HCT116 (cell line): ENCODE measurements at regions not wholly inside any gene's neighbourhood (a gene's known extent, or its start where the extent isn't known, plus 50 kb on each side); places are given as distances from the start of the nearest gene placed in this dataset.

Experiments used
- ATAC-seq: fragments of 200-7000 bp; cut with Tn5 transposase; 2 replicates; pipeline ENCODE4 v1.9.1; 2020; ENCODE audit warnings: mild to moderate bottlenecking, moderate library complexity
- BruUV-seq: library from RNA; stranded (reverse); fragments of 400-500 nt; replicated peaks from 2 replicates; lab custom pipeline; 2021; lab: Mats Ljungman, UMichigan
- CTCF ChIA-PET: fragments of 300-600 bp; sonication (Branson Sonifier 250); formaldehyde crosslinking; loops from one replicate; lab custom pipeline; 2021; ENCODE audit warnings: antibody characterized with exemption; lab: Charles Lee
- POLR2A ChIA-PET: fragments of 300-600, 350-600 bp; sonication (Branson Sonifier 250); formaldehyde crosslinking; loops from one replicate; lab custom pipeline; 2021; ENCODE audit warnings: antibody characterized with exemption; lab: Charles Lee
- RAD21 ChIA-PET, 2 experiments: fragments of 300-600 bp; sonication (Branson Sonifier 250); formaldehyde crosslinking; loops; one replicate each; lab custom pipeline; 2023; ENCODE audit warnings: low total read pairs in 2 of 2; ENCODE audit not compliant: uncharacterized antibody in 2 of 2, unreplicated experiment in 2 of 2, low non-redundant PET in 1 of 2; lab: Charles Lee
- DNase-seq: peaks from one replicate; pipeline ENCODE4 v3.0.0-alpha.2; 2010; ENCODE audit warnings: low read depth, low spot score
- H2AFZ ChIP-seq: fragments of 200-600 bp; shearing (Covaris generic), sonication (generic); 2 replicates; pipeline ENCODE4 v1.6.1; 2017; ENCODE audit warnings: low read depth, mixed run types, mixed read lengths, antibody characterized with exemption, low read length; ENCODE audit not compliant: poor library complexity, severe bottlenecking
- H3K27ac ChIP-seq: 2 replicates; pipeline ENCODE4 v1.5.1; 2012; ENCODE audit warnings: low read depth, low read length
- H3K27me3 ChIP-seq: fragments of 200-600 bp; sonication (generic); 2 replicates; pipeline ENCODE4 v1.6.1; 2016; ENCODE audit warnings: mixed run types, low read length, mixed read lengths; ENCODE audit not compliant: insufficient read depth
- H3K36me3 ChIP-seq, 2 experiments: fragments of 200-500 bp in 1 of 2; fragments of 200-600 bp in 1 of 2; sonication (Bioruptor generic) in 1 of 2; sonication (generic) in 1 of 2; 2 replicates each; pipeline versions ENCODE4 v1.5.1 to v1.6.1; 2014 to 2016; ENCODE audit warnings: low read length in 2 of 2, inconsistent platforms in 1 of 2, mixed read lengths in 1 of 2, mixed run types in 1 of 2; ENCODE audit not compliant: insufficient read depth in 2 of 2, control insufficient read depth in 1 of 2
- H3K4me1 ChIP-seq, 2 experiments: fragments of 200-600 bp in 1 of 2; sonication (generic) in 1 of 2; 2 replicates each; pipeline versions ENCODE4 v1.5.1 to v1.6.1; 2012 to 2017; ENCODE audit warnings: low read length in 2 of 2, inconsistent platforms in 1 of 2, mild to moderate bottlenecking in 1 of 2, mixed read lengths in 1 of 2, mixed run types in 1 of 2, moderate library complexity in 1 of 2; ENCODE audit not compliant: insufficient read depth in 2 of 2, control insufficient read depth in 1 of 2
- H3K4me2 ChIP-seq: fragments of 200-600 bp; sonication (generic); 2 replicates; pipeline ENCODE4 v1.6.1; 2017; ENCODE audit warnings: mixed run types, low read length, mixed read lengths
- H3K4me3 ChIP-seq, 2 experiments: fragments of 200-600 bp in 1 of 2; sonication (generic) in 1 of 2; replicated peaks in 1 of 2; 2 replicates each; pipeline ENCODE4 v1.5.1; 2011 to 2016; ENCODE audit warnings: low read length in 2 of 2, control low read depth in 1 of 2, low read depth in 1 of 2, mild to moderate bottlenecking in 1 of 2, mixed read lengths in 1 of 2, mixed run types in 1 of 2
- H3K79me2 ChIP-seq: fragments of 200-600 bp; sonication (generic); 2 replicates; pipeline ENCODE4 v1.6.1; 2017; ENCODE audit warnings: mild to moderate bottlenecking, mixed run types, low read length, moderate library complexity, mixed read lengths; ENCODE audit not compliant: insufficient read depth
- H3K9ac ChIP-seq: fragments of 200-600 bp; sonication (generic); 2 replicates; pipeline ENCODE4 v1.6.1; 2016; ENCODE audit warnings: low read length, mixed read lengths
- H3K9me2 ChIP-seq: fragments of 200-600 bp; sonication (generic), shearing (Covaris generic); 2 replicates; pipeline ENCODE4 v1.6.1; 2017; ENCODE audit warnings: mixed run types, mild to moderate bottlenecking, moderate library complexity; ENCODE audit not compliant: insufficient read depth
- H3K9me3 ChIP-seq, 2 experiments: fragments of 200-500 bp in 1 of 2; fragments of 200-600 bp in 1 of 2; sonication (Bioruptor generic) in 1 of 2; sonication (generic) in 1 of 2; 2 replicates each; pipeline ENCODE4 v1.6.1; 2014 to 2017; ENCODE audit warnings: low read length in 2 of 2, mixed read lengths in 2 of 2, inconsistent platforms in 1 of 2, low read depth in 1 of 2, mild to moderate bottlenecking in 1 of 2, mixed run types in 1 of 2, moderate library complexity in 1 of 2; ENCODE audit not compliant: control insufficient read depth in 1 of 2, insufficient read depth in 1 of 2
- H4K20me1 ChIP-seq: fragments of 200-600 bp; sonication (generic), shearing (Covaris generic); 2 replicates; pipeline ENCODE4 v1.6.1; 2017; ENCODE audit warnings: mixed run types, mild to moderate bottlenecking, moderate library complexity; ENCODE audit not compliant: insufficient read depth
- EGR1 ChIP-seq: IDR thresholded peaks from 2 replicates; pipeline ENCODE4 v1.6.1; 2012; ENCODE audit warnings: low read depth
- EZH2 ChIP-seq: fragments of 200-600 bp; sonication (generic); IDR thresholded peaks from 2 replicates; pipeline ENCODE4 v1.6.1; 2017; ENCODE audit warnings: antibody characterized with exemption, mixed run types
- JUND ChIP-seq: IDR thresholded peaks from 2 replicates; pipeline ENCODE4 v1.6.1; 2012
- POLR2A ChIP-seq: IDR thresholded peaks from 2 replicates; pipeline ENCODE4 v1.7.0; 2011; ENCODE audit warnings: borderline replicate concordance; ENCODE audit not compliant: insufficient read depth, insufficient read length; ENCODE audit errors: extremely low read depth
- SIN3A ChIP-seq: IDR thresholded peaks from 2 replicates; pipeline ENCODE4 v1.6.1; 2012; ENCODE audit warnings: low read depth
- SP1 ChIP-seq: IDR thresholded peaks from 2 replicates; pipeline ENCODE4 v1.6.1; 2012; ENCODE audit warnings: low read depth
- SRF ChIP-seq: IDR thresholded peaks from 2 replicates; pipeline ENCODE4 v1.6.1; 2012; ENCODE audit warnings: low read depth
- TCF7L2 ChIP-seq: IDR thresholded peaks from 2 replicates; pipeline ENCODE4 v1.7.0; 2011; ENCODE audit warnings: borderline replicate concordance, inconsistent platforms; ENCODE audit not compliant: insufficient read depth, insufficient read length; ENCODE audit errors: extremely low read depth
- YY1 ChIP-seq: IDR thresholded peaks from 2 replicates; pipeline ENCODE4 v1.6.1; 2011; ENCODE audit warnings: low read length, low read depth, moderate library complexity, mild to moderate bottlenecking; ENCODE audit not compliant: insufficient replicate concordance; ENCODE audit errors: extremely low read depth
- ZFX ChIP-seq: fragments of 450-650 bp; IDR thresholded peaks from 2 replicates; pipeline ENCODE4 v1.6.1; 2017
- intact Hi-C: fragments of 100-400 bp; cut with micrococcal nuclease; formaldehyde crosslinking; loops from 2 replicates; pipeline ENCODE4 v1.10.0; 2022
- TF ChIP-seq, protein P1 (sequence below): IDR thresholded peaks from 2 replicates; pipeline ENCODE4 v1.6.1; 2011; ENCODE audit warnings: mild to moderate bottlenecking, low read length, moderate library complexity; ENCODE audit not compliant: insufficient replicate concordance; ENCODE audit errors: extremely low read depth
- TF ChIP-seq, protein P2 (sequence below): IDR thresholded peaks from 2 replicates; pipeline ENCODE4 v1.6.1; 2012
- TF ChIP-seq, protein P3 (sequence below): IDR thresholded peaks from 2 replicates; pipeline ENCODE4 v1.6.1; 2012; ENCODE audit warnings: low read depth

DNA sequence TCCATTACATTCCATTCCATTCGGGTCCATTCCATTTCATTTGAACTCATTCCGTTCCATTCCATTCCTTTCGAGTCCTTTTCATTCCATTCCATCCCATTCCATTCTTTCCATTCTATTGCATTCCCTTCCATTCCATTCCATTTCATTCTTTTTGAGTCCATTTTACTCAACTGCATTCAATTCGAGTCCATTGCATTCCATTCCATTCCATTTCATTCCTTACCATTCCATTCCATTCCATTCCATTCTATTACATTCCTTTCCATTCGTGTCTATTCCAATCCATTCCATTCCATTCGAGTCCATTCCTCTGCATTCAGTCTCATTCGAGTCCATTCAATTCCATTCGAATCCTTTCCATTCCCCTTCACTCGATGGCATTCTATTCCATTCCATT, 1128.8 kb downstream of the RPIA start:
- ATAC-seq (no peak), DNase-seq (no peak)
- Histone ChIP-seq H3K79me2 (no peaks in the 10 kb centered on the region), H3K9ac (no peak overlapping the region), H2AFZ (no peak overlapping the region), H3K36me3 (no peaks in the 10 kb centered on the region), H3K9me2 (no peaks in the 10 kb centered on the region), H3K27me3 (no peaks in the 10 kb centered on the region), H3K9me3 (peaks cover 34 to 68% of the 10 kb centered on the region in 2 experiments), H3K4me2 (no peak overlapping the region), H3K4me1 (no peaks in the 10 kb centered on the region), H3K27ac (no peak overlapping the region), H3K4me3 (no peak overlapping the region), H4K20me1 (no peaks in the 10 kb centered on the region)
- POLR2A ChIA-PET: no interaction called here
- no TSS peak for BruUV-seq
- RAD21 ChIA-PET: no interaction called here
- CTCF ChIA-PET: no interaction called here
- intact Hi-C loops: no loop called here
- TF ChIP-seq, protein P1, sequence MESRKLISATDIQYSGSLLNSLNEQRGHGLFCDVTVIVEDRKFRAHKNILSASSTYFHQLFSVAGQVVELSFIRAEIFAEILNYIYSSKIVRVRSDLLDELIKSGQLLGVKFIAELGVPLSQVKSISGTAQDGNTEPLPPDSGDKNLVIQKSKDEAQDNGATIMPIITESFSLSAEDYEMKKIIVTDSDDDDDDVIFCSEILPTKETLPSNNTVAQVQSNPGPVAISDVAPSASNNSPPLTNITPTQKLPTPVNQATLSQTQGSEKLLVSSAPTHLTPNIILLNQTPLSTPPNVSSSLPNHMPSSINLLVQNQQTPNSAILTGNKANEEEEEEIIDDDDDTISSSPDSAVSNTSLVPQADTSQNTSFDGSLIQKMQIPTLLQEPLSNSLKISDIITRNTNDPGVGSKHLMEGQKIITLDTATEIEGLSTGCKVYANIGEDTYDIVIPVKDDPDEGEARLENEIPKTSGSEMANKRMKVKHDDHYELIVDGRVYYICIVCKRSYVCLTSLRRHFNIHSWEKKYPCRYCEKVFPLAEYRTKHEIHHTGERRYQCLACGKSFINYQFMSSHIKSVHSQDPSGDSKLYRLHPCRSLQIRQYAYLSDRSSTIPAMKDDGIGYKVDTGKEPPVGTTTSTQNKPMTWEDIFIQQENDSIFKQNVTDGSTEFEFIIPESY: no peak
- TF ChIP-seq EGR1 (no peak), SIN3A (no peak), ZFX (no peak), JUND (no peak)

DNA sequence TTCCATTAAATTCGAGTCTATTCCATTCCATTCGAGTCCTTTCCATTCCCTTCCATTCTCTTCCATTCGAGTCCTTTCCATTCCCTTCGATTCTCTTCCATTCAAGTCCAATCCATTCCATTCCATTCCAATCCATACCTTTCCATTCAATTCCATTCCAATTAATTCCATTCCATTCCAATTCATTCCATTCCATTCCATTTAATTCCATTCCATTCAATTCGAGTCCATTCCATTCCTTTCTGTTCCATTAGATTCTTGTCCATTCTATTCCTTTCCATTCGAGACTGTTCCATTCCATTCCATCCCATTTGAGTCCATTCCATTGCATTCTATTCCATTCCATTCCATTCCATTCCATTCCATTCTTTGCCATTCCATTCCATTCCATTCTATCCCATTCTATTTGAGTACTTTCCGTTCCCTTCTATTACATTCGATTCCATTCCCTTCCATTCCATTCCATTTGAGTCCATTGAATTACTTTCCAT, 1130.0 kb downstream of the RPIA start:
- H3K9me2 ChIP-seq: no peaks in the 10 kb centered on the region
- no peak for DNase-seq
- H2AFZ ChIP-seq: no peak overlapping the region
- H3K4me2 ChIP-seq: no peak overlapping the region
- H3K79me2 ChIP-seq: no peaks in the 10 kb centered on the region
- H3K9ac ChIP-seq: no peak overlapping the region
- no peaks in the 10 kb centered on the region for H4K20me1 ChIP-seq
- no TSS peak for BruUV-seq
- peaks cover 34 to 71% of the 10 kb centered on the region in 2 experiments for H3K9me3 ChIP-seq
- no peaks in the 10 kb centered on the region for H3K4me1 ChIP-seq
- no peak overlapping the region for H3K27ac ChIP-seq
- ChIA-PET CTCF (no interaction called here), POLR2A (no interaction called here), RAD21 (no interaction called here)
- intact Hi-C loops: no loop called here
- H3K27me3 ChIP-seq: no peaks in the 10 kb centered on the region
- H3K36me3 ChIP-seq: no peaks in the 10 kb centered on the region
- ATAC-seq: no peak
- H3K4me3 ChIP-seq: no peak overlapping the region
- TF ChIP-seq SRF (no peak), POLR2A (no peak), SIN3A (no peak), TCF7L2 (no peak), EZH2 (no peak), YY1 (no peak), SP1 (no peak)
- TF ChIP-seq, protein P1: no peak
- TF ChIP-seq, protein P2, sequence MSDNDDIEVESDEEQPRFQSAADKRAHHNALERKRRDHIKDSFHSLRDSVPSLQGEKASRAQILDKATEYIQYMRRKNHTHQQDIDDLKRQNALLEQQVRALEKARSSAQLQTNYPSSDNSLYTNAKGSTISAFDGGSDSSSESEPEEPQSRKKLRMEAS: no peak
- TF ChIP-seq, protein P3, sequence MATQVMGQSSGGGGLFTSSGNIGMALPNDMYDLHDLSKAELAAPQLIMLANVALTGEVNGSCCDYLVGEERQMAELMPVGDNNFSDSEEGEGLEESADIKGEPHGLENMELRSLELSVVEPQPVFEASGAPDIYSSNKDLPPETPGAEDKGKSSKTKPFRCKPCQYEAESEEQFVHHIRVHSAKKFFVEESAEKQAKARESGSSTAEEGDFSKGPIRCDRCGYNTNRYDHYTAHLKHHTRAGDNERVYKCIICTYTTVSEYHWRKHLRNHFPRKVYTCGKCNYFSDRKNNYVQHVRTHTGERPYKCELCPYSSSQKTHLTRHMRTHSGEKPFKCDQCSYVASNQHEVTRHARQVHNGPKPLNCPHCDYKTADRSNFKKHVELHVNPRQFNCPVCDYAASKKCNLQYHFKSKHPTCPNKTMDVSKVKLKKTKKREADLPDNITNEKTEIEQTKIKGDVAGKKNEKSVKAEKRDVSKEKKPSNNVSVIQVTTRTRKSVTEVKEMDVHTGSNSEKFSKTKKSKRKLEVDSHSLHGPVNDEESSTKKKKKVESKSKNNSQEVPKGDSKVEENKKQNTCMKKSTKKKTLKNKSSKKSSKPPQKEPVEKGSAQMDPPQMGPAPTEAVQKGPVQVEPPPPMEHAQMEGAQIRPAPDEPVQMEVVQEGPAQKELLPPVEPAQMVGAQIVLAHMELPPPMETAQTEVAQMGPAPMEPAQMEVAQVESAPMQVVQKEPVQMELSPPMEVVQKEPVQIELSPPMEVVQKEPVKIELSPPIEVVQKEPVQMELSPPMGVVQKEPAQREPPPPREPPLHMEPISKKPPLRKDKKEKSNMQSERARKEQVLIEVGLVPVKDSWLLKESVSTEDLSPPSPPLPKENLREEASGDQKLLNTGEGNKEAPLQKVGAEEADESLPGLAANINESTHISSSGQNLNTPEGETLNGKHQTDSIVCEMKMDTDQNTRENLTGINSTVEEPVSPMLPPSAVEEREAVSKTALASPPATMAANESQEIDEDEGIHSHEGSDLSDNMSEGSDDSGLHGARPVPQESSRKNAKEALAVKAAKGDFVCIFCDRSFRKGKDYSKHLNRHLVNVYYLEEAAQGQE: no peak
